ENCODE measurements at regions not wholly inside any gene's neighbourhood (a gene's known extent, or its start where the extent isn't known, plus 50 kb on each side); places are given as distances from the start of the nearest gene placed in this dataset.

- DNase-seq, result no peak
Measured at GRCh38 chr4:115374621-115375020, 261.2 kb upstream of the NDST4 start.

GRCh38 chr4:115370490-115370889, 257.1 kb upstream of the NDST4 start:
- no peak for DNase-seq

DNA sequence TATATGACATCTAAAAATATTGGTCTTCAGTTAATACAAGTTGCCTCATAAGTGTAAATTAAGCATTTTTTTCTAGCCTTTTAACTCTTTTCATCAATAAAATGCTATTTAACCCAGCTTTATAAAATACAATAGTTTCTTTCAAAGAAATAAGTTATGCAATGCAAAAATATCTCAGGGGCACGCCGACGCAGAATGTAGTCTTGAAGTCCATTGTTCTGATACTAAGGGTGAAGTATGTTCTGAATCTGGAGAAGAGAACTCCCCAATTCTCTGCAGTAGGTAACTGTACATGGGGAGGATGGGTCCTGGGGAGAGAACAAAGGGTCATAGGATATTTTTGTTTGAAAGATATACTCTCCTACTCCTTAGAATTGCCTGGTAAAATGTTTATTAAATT, 256.6 kb upstream of the NDST4 start:
- no peak for DNase-seq

- no peak for DNase-seq
Measured at GRCh38 chr4:115366390-115366789, 253.0 kb upstream of the NDST4 start.

DNA sequence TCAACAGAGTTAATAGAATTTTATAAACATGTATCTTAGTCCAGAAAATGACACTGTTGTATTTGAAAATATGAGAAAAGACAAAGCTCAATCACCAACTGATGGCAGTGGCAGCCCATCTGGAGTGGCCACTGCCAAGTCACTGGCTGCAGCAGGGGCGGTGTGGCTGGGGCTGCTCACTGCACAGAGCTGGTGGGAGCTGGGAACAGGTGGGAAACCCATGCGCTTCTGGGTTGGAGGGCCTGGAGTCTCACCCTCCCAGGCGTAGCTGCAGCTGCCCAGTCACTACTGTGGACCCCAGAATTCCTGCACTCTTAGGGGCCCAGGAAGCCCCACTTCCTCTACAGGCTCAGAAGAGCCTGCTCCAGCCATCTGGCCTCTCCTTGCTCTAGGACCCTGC, 251.8 kb upstream of the NDST4 start:
- DNase-seq, result no peak

DNA sequence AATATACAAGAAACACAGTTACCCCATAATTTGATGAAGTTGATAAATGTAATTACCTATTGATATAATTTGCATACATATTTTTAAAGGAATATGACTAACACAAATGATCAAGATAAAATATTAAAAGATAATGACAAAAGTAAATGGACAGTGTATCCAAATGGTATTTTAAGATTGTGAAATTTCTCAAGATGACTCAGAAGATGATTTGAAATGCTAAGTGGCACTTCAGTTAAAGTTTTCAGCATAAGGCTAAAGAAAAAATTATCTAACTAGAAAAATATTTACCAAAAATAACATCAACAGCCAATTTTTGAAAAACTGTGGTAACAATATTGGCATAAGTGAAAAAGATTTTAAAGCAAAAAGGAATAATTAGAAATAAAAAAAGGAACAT, 248.4 kb upstream of the NDST4 start:
- DNase-seq, result no peak

- no peak for DNase-seq
Measured at GRCh38 chr4:115360431-115360830, 247.0 kb upstream of the NDST4 start.

GRCh38 chr4:115357776-115358175, 244.4 kb upstream of the NDST4 start:
- no peak for DNase-seq

DNA sequence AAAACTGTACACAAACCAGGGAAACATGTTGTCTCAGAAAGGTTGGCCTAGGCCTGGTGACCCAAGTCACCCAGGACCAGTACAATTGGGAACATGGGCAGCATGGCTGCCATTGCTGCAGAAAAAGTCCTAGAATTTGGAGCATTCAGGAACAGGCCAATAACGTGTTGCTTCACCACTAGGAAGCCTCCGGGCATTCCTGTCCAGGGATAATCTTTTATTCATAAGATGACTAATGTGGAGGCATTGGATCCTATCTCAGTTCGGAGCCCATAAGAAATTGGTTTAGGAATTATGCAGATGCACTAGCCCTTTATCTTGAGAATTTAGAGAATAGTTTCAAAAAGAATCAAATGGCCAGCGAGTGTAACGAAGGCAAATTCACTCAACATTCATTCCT, 242.8 kb upstream of the NDST4 start:
- DNase-seq, result no peak

GRCh38 chr4:115355329-115355728, 241.9 kb upstream of the NDST4 start:
- DNase-seq, result no peak

DNA sequence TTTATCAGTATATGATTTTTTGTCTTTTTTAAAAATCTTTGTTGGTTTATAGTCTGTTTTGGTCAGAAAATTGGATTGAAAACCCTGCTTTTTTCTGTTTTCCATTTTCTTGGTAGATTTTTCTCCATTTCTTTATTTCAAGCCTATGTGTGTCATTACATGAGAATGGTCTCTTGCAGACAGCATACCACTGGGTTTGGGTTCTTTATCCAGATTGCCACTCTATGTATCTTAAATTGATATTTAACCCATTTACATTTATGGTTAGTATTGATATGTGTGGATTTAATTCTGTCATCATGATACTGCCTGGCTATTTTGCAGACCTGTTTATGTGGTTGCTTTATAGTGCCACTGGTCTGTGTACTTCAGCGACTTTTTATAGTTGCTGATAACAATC, 239.9 kb upstream of the NDST4 start:
- DNase-seq, result no peak

GRCh38 chr4:115343171-115343570, 229.8 kb upstream of the NDST4 start:
- no peak for DNase-seq

GRCh38 chr4:115334736-115335411, 221.5 kb upstream of the NDST4 start:
- DNase-seq, result no peak

DNA sequence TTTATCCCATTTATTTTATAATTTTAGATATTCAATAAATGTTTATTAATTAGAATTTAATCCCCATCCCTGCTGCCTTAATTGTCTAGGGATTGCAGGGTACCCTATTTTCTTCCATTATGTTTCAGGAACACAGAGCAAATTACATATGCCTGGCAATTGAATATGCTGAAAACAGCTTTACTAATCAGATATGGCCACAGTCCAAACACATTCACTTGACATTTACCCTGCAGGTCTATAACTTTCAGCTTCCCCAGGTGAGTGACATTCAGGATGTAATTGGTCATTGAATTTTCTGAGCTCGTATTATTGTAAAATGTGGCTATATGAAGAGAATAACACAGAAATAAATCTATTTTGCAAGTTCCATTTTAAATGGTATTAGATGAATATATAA, 218.7 kb upstream of the NDST4 start:
- peak; percentile 27 for DNase-seq

- no peak for DNase-seq
Measured at GRCh38 chr4:115331241-115331640, 217.8 kb upstream of the NDST4 start.

DNA sequence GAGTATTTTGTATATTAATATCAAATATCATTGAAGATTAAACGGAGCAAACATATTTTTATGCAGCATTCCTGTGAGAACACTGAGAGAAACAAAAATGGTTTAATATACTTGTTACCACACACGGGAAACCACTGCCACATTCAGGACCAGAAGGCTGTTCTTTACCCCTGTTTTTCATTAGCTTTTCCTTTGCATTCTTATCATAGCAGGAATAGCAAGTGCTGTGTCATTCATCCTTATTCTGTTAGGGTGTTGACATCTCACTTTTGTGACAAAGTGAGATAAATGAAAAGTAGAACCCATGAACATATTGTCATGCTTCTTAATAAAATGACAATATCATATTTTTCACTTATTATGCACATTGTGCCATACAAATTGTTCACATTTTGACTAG, 212.4 kb upstream of the NDST4 start:
- DNase-seq, result no peak

GRCh38 chr4:115323106-115323707, 209.8 kb upstream of the NDST4 start:
- DNase-seq, result peak; percentile 93

DNA sequence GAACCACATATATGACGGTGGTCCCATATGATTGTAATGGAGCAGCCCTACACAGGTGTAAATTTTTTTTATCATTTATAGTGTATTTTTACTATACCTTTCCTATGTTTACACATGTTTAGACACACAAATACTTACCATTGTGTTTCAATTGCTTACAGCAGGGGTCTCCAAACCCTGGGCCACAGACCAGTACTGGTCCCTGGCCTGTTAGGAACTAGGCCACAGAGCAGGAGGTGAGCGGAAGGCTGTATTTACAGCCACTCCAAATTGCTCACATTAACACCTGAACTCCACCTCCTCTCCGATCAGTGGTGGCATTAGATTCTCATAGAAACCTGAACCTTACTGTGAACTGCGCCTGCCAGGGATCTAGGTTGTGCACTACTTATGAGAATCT, 201.8 kb upstream of the NDST4 start:
- no peak for DNase-seq

GRCh38 chr4:115310641-115311040, 197.2 kb upstream of the NDST4 start:
- no peak for DNase-seq

DNA sequence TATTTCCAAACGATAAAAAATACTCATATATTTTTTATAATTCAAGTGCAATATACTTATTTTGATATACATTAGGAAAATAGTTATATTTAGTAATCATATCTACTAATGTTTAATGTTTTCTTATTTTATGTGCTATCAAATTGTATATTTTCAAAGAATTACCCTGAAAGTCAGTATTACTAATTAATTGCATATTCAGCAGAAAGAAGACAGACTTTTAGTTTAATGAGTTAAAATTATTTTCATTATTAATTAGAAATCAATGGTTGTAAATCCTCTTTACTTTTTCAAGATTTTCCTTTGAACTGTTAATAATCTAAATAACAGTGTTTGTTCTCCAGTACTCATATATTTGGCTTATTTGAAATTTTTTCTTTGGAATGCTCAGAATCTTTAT, 181.3 kb upstream of the NDST4 start:
- DNase-seq, result no peak

DNA sequence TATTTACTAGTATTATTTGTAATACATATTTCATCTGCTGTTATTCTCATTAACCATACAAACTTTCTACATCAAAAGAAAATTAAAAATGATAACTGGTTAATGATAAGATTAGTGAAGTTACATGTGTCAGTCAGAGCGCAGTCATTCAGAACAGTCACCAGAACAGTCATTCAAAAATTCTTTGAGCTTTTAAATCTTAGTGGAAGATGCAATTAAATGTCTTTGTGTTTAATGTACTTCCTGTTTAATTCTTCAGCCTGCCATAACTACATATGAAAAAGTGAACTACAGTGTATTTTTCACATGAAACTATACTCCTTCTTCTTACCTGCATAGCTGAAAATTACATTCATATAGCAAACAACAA, 179.7 kb upstream of the NDST4 start:
- no peak for DNase-seq

DNA sequence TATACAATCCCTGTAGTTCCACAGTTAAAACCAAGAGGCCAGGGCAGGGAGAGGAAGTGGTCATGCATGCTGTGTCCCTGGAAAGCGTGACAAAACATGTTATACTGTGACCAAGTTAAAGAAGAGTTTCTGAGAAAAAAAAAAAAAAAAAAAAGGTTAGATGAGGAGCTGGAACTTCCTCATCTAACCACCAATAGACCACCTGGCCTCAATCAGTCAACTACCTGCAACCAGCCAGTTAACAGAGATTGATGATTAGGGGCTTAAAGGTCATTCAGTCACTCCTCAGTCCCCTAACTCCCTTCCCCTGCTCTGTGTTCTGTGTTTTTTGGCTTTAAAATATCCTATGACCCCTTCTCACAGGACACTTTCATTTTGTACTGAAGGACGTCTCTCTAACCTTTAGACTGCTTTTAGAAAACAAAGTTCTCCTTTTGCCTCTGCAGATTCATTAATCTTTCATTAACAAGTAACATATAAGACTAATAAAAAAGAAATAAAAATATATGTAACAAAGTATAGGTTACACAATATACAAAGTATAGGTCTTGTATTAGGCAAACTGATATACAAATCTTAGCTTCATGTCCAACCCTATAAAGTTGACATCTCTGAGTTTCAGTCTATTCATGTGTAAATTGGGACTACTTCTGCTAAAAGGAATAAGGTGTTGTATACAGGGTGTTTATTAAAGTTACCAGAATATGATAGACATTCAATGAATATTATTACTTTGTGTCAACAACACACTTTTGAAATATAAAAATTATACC, 179.1 kb upstream of the NDST4 start:
- DNase-seq, result no peak

DNA sequence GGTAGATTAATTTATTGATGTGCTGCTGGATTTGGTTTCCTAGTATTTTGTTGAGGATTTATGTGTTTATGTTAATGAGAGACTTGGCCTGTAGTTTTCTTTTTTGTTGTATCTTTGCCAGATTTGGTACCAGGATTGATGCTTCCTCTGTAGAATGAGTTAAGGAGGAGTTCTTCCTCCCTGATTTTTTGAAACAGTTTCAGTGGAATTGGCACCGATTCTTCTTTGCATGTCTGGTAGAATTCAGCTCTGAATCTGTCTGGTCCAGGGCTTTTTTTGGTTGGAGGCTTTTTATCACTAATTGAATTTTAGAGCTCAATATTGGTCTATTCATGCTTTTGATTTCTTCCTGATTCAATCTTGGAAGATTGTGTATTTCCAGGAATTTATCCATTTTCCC, 174.0 kb upstream of the NDST4 start:
- DNase-seq, result no peak

GRCh38 chr4:115279330-115279729, 165.9 kb upstream of the NDST4 start:
- no peak for DNase-seq

DNA sequence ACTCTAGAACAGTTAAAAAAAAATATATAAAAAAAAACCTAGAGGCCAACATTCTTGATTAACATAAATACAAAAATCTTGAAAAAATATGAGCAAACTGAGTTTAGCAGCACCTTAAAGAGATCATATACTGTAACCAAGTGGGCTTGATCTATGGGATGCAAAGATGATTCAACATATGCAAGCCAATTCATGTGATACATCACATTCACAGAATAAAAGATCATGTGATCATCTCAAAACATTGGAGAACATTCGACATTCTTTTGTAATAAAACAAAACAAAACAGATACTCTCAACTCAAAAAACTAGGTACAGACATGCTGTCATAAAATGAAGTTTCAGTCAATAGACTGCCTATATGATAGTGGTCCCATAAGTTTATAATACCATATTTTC, 165.4 kb upstream of the NDST4 start:
- no peak for DNase-seq
